RKO (cell line): ENCODE measurements at regions not wholly inside any gene's neighbourhood (a gene's known extent, or its start where the extent isn't known, plus 50 kb on each side); places are given as distances from the start of the nearest gene placed in this dataset.
A peak's percentile ranks its signal among the peaks of the same experiment; 100 is the strongest.
"Not testable (repeated sequence)": the region's sequence is repeated elsewhere in the genome, so short reads cannot be mapped to it uniquely, and the experiment has no call there.

Experiments used
- DNase-seq: peaks from one replicate; pipeline ENCODE4 v3.0.0-alpha.2; 2016; ENCODE audit warnings: low spot score

- no peak for DNase-seq
These were observed 1071.7 kb upstream of the POT1 start for GRCh38 chr7:126001349-126001748.

GRCh38 chr7:125984795-125985194 is 1055.2 kb upstream of the POT1 start:
- DNase-seq, result no peak

- no peak for DNase-seq
These were observed 1042.0 kb upstream of the POT1 start for GRCh38 chr7:125971656-125972055.

DNA sequence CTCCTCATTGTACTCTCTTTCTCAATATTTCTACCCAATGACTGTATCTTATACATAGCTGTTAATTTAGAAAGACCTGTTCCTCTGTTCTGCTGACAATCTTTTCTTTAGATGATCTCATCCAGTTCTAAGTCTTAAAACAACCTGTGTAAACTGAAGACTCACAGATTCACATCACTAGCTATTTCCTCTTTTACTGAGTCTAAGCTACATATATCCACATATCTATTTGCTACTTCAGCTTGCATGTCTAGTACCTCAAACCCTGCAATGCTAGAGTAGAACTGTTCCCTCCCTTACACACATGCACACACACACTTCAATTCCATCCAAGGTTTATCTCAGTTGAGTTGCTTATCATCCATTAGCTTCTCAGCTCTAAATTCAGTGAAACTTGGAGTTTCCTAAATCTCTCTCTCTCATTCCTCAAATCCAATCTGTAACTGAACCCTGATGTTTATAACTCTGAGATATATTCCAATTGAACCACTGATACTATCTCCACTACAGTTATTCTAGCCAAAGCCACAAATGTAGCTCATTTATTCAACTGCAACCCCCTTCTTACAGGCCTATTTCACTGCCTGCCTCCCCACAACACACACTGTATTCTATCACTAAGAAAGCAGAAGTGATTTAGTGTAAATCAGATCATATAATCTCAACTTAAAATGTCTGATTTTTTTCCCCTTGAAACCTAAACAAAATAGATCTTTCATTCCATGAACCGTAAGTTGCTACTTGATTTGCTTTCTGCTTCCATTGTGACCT is 1036.8 kb upstream of the POT1 start:
- DNase-seq, result no peak

DNA sequence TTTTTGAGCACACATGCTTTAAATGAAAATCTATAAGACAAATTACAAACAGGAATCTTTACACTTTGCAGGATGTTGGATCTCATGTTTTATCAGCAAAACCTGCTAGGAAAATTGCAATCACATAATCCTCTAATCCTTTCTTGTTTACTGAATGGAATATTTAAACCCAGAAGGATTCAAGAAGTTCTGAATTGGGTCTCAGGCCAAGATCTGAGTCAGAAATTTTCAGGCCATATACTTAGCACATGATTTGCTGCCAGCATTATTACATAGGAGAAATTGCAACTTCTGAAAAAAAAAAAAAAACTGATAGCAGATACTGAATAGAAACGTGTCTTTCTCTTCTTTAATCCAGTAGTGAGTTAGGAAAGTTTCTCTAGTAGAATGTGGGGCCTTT is 1005.3 kb upstream of the POT1 start:
- DNase-seq, result no peak

DNA sequence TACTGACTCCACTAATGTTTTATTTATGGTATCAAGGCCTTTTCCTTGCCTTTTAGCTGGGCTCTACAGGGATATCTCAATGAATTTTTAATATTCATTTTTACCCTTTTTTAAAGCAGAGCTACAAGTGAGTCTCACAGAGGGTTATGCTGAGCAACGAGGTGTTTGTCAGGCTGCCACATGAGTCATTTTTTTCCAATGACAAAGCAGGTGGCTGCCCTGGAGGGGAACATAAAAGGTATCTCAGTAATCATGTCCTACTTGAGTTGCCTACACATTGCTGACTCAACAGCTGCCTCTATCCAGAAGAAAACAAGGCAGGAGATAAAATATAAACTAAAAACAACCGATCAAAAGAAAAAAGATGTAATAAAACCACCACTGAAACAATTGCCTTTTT is 1004.9 kb upstream of the POT1 start:
- peak; percentile 47 for DNase-seq

DNA sequence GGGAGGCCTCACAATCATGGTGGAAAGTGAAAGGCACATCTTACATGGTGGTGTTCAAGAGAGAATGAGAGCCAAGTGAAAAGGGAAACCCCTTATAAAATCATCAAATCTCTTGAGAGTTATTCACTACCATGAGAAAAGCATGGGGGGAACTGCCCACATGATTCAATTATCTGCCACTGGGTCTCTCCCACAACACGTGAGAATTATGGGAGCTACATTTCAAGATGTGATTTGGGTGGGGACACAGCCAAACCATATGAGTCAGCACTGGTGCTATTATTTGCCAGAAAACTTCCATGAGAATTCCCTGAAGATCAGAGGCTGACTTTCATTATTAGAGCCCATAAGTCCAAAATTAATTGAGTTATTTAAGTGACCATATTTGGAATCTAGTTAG is 1001.2 kb upstream of the POT1 start:
- DNase-seq, result no peak

GRCh38 chr7:125927556-125927955 is 997.9 kb upstream of the POT1 start:
- no peak for DNase-seq

- DNase-seq, result no peak
These were observed 997.0 kb upstream of the POT1 start for GRCh38 chr7:125926621-125927020.

- no peak for DNase-seq
These were observed 994.4 kb upstream of the POT1 start for GRCh38 chr7:125924037-125924436.

GRCh38 chr7:125915381-125915948 is 985.8 kb upstream of the POT1 start:
- DNase-seq, result not testable (repeated sequence)

DNA sequence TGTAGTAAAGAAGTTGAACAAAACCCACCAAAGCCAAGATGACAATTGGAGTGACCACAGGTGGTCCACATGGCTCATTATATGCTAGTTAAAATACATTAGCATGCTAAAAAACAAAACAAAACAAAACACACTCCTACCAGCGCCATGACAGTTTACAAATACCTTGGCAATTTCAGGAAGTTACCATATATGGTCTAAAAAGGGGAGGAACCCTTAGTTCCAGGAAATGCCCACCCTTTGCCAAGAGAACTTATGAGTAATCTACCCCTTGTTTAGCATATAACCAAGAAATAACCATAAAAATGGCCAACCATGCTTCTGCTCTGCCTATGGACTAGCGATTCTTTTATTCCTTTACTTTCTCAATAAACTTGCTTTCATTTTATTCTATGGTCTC is 979.1 kb upstream of the POT1 start:
- peak; percentile 24 for DNase-seq

- no peak for DNase-seq
These were observed 970.0 kb upstream of the POT1 start for GRCh38 chr7:125899577-125899976.

- no peak for DNase-seq
These were observed 962.8 kb upstream of the POT1 start for GRCh38 chr7:125892434-125892833.

DNA sequence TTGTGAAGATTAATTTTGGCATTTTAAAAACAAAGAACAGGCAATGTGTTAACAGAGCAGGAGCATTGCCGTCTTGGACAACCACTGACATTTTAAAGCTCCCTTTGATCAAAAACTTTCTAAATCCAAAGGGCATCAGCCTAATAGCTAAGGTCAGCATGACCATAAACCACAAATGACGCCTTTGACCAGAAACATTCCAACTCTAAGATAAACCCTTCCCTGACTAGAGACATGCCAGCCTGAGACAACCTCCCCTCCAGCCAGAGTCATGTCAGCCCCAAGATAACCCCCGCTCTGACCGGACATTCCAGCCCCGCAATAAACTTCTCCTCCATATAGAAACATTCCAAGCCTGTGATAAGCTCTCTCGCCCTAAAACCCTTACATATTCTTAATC is 949.4 kb upstream of the POT1 start:
- DNase-seq, result no peak

- DNase-seq, result no peak
These were observed 948.8 kb upstream of the POT1 start for GRCh38 chr7:125878235-125878956.

DNA sequence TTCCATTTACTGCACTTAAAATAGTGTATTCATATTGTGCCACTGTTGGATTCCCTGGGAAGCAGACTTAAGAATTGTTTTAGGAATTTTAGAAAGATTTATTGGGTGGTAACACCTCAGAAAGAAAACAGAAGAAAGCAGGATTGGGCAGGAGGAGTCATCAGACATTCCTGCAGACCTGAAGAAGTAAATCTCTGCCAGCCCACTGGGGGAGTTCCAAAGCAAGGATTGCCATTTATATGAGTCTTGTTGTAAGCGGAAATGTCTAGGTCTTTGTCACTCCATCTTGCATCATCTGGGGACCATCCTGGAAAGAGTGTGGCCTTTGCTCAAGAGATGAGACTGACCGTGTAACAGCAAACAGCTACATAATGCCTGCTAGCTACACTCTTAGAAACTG is 947.6 kb upstream of the POT1 start:
- no peak for DNase-seq

DNA sequence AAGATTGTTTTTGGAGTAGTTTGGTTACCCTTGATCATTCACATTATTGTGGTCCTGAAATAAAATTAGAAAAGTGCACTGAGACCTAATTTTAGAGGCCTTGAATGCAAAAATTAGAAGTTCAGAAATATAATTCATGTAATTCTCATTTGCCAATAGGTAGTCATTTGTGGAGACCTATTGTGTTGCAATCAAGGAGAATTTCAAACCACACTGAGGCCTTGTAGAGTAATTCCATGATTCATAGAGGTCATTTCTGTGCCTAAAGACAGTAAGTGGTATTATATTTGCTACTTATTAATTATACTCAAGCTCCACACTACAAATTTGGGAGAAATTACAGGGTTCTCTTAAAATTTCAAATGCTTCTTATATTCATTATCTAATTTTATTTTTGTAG is 946.8 kb upstream of the POT1 start:
- DNase-seq, result no peak

DNA sequence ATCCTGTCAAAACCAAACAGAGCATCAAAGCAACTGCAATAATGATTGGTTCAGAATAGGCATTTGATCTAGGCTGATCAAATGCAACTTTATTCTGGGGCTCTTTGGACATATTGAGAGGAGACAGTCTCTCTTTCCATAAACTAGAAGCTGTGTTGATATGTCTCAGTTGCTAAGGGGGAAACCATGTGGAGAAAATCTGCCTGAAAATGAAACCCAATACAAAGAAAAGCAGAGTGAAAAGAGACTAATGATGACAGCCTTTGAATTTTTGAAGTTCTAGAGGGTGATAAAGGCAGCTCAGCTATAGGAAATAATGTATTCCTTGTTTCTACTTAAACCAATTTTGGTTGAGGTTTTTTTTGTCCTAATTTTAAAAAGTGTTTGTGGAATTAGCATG is 941.8 kb upstream of the POT1 start:
- no peak for DNase-seq

DNA sequence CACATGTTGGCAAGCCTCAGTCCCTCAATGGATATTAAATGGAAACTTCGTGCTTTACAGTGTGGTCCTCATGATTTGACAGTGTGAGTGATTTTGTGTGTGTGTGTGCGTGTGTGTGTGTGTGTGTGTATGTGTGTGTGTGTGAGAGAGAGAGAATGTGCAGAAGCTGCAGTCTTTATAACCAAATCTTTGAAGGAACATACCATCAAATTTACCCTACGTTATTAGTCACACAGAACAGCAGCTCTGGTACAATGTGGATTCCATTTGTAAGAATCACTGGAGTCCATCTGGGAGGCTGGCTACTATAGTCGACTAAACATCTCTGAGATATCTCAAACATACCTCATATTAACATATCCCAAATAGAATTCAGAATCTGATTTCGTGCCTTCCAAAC is 928.0 kb upstream of the POT1 start:
- DNase-seq, result no peak

- no peak for DNase-seq
These were observed 918.5 kb upstream of the POT1 start for GRCh38 chr7:125848157-125848556.

DNA sequence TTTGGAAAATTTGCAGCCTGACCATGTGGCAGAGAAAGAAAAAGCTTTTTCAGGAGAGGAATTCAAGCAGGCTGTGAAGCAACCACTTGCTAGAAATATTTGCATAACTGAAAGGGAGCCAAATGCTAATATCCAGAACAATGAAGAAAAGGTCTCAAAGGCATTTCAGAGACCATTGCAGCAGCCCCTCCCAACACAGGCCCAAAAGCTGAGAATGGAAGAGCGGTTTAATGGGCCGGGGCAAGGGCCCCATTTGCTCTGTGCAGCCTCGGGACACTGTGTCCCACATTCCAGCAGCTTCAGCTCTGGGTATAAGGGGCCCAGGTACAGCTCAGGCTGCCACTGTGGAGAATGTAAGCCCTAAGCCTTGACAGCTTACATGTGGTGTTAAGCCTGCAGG is 918.1 kb upstream of the POT1 start:
- DNase-seq, result no peak

DNA sequence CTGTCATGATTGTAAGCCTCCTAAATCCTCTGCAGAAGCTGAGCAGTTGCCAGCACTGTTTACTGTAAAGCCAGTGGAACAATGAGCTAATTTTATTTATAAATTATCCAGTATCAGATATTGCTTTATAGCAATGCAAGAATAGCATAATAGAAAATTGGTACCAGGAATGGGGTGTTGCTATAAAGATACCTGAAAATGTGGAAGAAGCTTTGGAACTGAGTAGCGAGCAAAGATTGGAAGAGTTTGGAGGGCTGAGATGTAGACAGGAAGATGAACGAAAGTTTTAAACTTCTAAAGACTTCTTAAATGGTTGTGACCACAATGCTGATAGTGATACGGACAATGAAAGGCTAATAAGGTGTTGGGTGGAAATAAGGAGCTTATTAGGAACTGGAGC is 917.4 kb upstream of the POT1 start:
- no peak for DNase-seq
